HepG2 (cell line): ENCODE measurements at regions not wholly inside any gene's neighbourhood (a gene's known extent, or its start where the extent isn't known, plus 50 kb on each side); places are given as distances from the start of the nearest gene placed in this dataset.

ENCODE experiments used
- ATAC-seq: fragments of 200-7000 bp; cut with Tn5 transposase; 3 replicates; pipeline ENCODE4 v1.9.1; 2020; ENCODE audit warnings: mild to moderate bottlenecking, moderate library complexity
- BruUV-seq: library from RNA; stranded (reverse); fragments of 400-500 nt; replicated peaks from 2 replicates; lab custom pipeline; 2021; lab: Mats Ljungman, UMichigan
- CTCF ChIA-PET: fragments of 300-600 bp; formaldehyde crosslinking; extraction: SDS; loops from one replicate; lab custom pipeline; 2021; ENCODE audit warnings: low total read pairs, inconsistent platforms, low intra/inter-chr PET ratio; lab: Yijun Ruan, JAX
- POLR2A ChIA-PET: fragments of 350-600 bp; sonication (Branson Sonifier 250); formaldehyde crosslinking; loops from one replicate; lab custom pipeline; 2020; ENCODE audit warnings: antibody characterized with exemption, inconsistent platforms; lab: Yijun Ruan, JAX
- DNase-seq: peaks from one replicate; pipeline ENCODE4 v3.0.0-alpha.2; 2015; ENCODE audit warnings: low spot score
- FAIRE-seq: peaks from 3 replicates; lab custom pipeline; 2011; peaks lifted over from hg19 to GRCh38; lab: Jason Lieb, UNC
- H2AFZ ChIP-seq: one replicate; pipeline ENCODE4 v1.6.1; 2011; ENCODE audit warnings: low read length, inconsistent platforms
- H3K27ac ChIP-seq: fragments of 300-600 bp; 3 replicates; pipeline ENCODE4 v1.8.0; 2011; ENCODE audit warnings: mixed run types, mild to moderate bottlenecking, mixed read lengths, low read length, inconsistent platforms; ENCODE audit not compliant: insufficient read depth; ENCODE audit errors: extremely low read length
- H3K27me3 ChIP-seq, 2 experiments: fragments of 200-600 bp in 1 of 2; 2 replicates in 1 of 2; 3 replicates in 1 of 2; pipeline versions ENCODE4 v1.6.0 to v1.8.0; 2011; ENCODE audit warnings: low read length in 2 of 2, mild to moderate bottlenecking in 2 of 2, moderate library complexity in 2 of 2, inconsistent platforms in 1 of 2; ENCODE audit not compliant: insufficient read depth in 2 of 2, control insufficient read depth in 1 of 2
- H3K36me3 ChIP-seq, 2 experiments: fragments of 200-600 bp in 1 of 2; replicated peaks in 1 of 2; 2 replicates in 1 of 2; 3 replicates in 1 of 2; pipeline versions ENCODE4 v1.5.1 to v1.8.0; 2011; ENCODE audit warnings: low read length in 2 of 2, inconsistent platforms in 1 of 2; ENCODE audit not compliant: insufficient read depth in 2 of 2, control insufficient read depth in 1 of 2
- H3K4me1 ChIP-seq: 2 replicates; pipeline ENCODE4 v1.5.1; 2012; ENCODE audit warnings: low read length, inconsistent platforms; ENCODE audit not compliant: insufficient read depth
- H3K4me2 ChIP-seq: 2 replicates; pipeline ENCODE4 v1.6.0; 2011; ENCODE audit warnings: low read depth, low read length, inconsistent platforms
- H3K4me3 ChIP-seq, 3 experiments: fragments of 200-600 bp in 1 of 3; sonication (generic), shearing (Covaris generic) in 1 of 3; replicated peaks in 1 of 3; 2 replicates each; pipeline ENCODE4 v1.5.1; 2011 to 2016; ENCODE audit warnings: low read length in 3 of 3, inconsistent platforms in 2 of 3, low read depth in 2 of 3, mild to moderate bottlenecking in 2 of 3, control low read depth in 1 of 3, mixed read lengths in 1 of 3; ENCODE audit not compliant: insufficient read depth in 1 of 3
- H3K79me2 ChIP-seq: one replicate; pipeline ENCODE4 v1.6.1; 2011; ENCODE audit warnings: low read length, inconsistent platforms; ENCODE audit not compliant: insufficient read depth
- H3K9ac ChIP-seq: 2 replicates; pipeline ENCODE4 v1.6.0; 2011; ENCODE audit warnings: mild to moderate bottlenecking, low read depth, low read length, inconsistent platforms; ENCODE audit not compliant: insufficient read depth
- H3K9me3 ChIP-seq: 2 replicates; pipeline ENCODE4 v1.5.1; 2012; ENCODE audit warnings: mild to moderate bottlenecking, low read length
- H4K20me1 ChIP-seq: 2 replicates; pipeline ENCODE4 v1.6.0; 2011; ENCODE audit warnings: inconsistent platforms, mild to moderate bottlenecking, low read length, moderate library complexity; ENCODE audit not compliant: insufficient read depth
- ATF5 ChIP-seq: sonication (generic); formaldehyde crosslinking; IDR thresholded peaks from 2 replicates; pipeline ENCODE4 v1.4.0; 2020; ENCODE audit warnings: mild to moderate bottlenecking, low read depth, missing genetic modification reagents
- CHCHD3 ChIP-seq: sonication (generic); formaldehyde crosslinking; IDR thresholded peaks from 2 replicates; pipeline ENCODE4 v1.8.0; 2022; ENCODE audit warnings: mild to moderate bottlenecking, missing genetic modification reagents, moderate library complexity
- NPAS2 ChIP-seq: sonication (generic); formaldehyde crosslinking; IDR thresholded peaks from 2 replicates; pipeline ENCODE4 v1.8.0; 2022; ENCODE audit warnings: mild to moderate bottlenecking, missing genetic modification reagents, borderline replicate concordance
- NR2C2 ChIP-seq: sonication (generic); formaldehyde crosslinking; IDR thresholded peaks from 2 replicates; pipeline ENCODE4 v1.4.0; 2020; ENCODE audit warnings: missing genetic modification reagents, mild to moderate bottlenecking, moderate library complexity, borderline replicate concordance
- POLR2AphosphoS2 ChIP-seq: IDR thresholded peaks from 2 replicates; pipeline ENCODE4 v1.6.1; 2011; ENCODE audit warnings: low read depth, low read length, improper control_type of control experiment
- PRPF4 ChIP-seq: fragments of 200-400 bp; formaldehyde crosslinking; IDR thresholded peaks from 2 replicates; pipeline ENCODE4 v1.6.1; 2016; ENCODE audit warnings: low read length, low read depth; ENCODE audit not compliant: poor library complexity, severe bottlenecking
- RCOR2 ChIP-seq: IDR thresholded peaks from 2 replicates; pipeline ENCODE4 v1.6.1; 2016; ENCODE audit warnings: missing biosample characterization, missing genetic modification reagents
- REL ChIP-seq: sonication (generic); formaldehyde crosslinking; conservative IDR thresholded peaks from 2 replicates; pipeline ENCODE4 v1.8.0; 2022; ENCODE audit warnings: mild to moderate bottlenecking, missing genetic modification reagents, moderate library complexity
- ZBTB25 ChIP-seq: IDR thresholded peaks from 2 replicates; pipeline ENCODE4 v1.6.1; 2018; ENCODE audit warnings: missing genetic modification reagents
- ZBTB39 ChIP-seq: sonication (generic); formaldehyde crosslinking; IDR thresholded peaks from 2 replicates; pipeline ENCODE4 v1.5.0; 2020; ENCODE audit warnings: missing genetic modification reagents
- ZFP36L1 ChIP-seq: sonication (generic); formaldehyde crosslinking; IDR thresholded peaks from 2 replicates; pipeline ENCODE4 v1.8.0; 2022; ENCODE audit warnings: mild to moderate bottlenecking, missing genetic modification reagents, moderate library complexity
- ZIK1 ChIP-seq: sonication (generic); formaldehyde crosslinking; IDR thresholded peaks from 2 replicates; pipeline ENCODE4 v1.5.0; 2020; ENCODE audit warnings: mild to moderate bottlenecking, low read depth, missing genetic modification reagents, borderline replicate concordance
- ZNF552 ChIP-seq: sonication (generic); formaldehyde crosslinking; IDR thresholded peaks from 2 replicates; pipeline ENCODE4 v1.9.0; 2022; ENCODE audit warnings: missing genetic modification reagents, mild to moderate bottlenecking, borderline replicate concordance
- ZNF614 ChIP-seq: IDR thresholded peaks from 2 replicates; pipeline ENCODE4 v1.6.1; 2018; ENCODE audit warnings: missing biosample characterization, missing genetic modification reagents, inconsistent platforms, borderline replicate concordance
- ZSCAN29 ChIP-seq: sonication (generic); formaldehyde crosslinking; conservative IDR thresholded peaks from 2 replicates; pipeline ENCODE4 v1.4.0; 2020; ENCODE audit warnings: mild to moderate bottlenecking, missing genetic modification reagents
- WGBS: methylation state at CpG from one replicate; pipeline ENCODE4 v1.1.6; 2017; ENCODE audit warnings: low lambda C conversion rate; 5-methylcytosine and 5-hydroxymethylcytosine counted together
- in situ Hi-C: cut with HindIII; loops from 2 replicates; pipeline ENCODE4 v1.10.0; 2017; ENCODE audit warnings: low pct_unique_long_range_greater_than_20kb; ENCODE audit not compliant: extremely low pct_ligation_motif_present
- intact Hi-C: fragments of 100-400 bp; cut with micrococcal nuclease; formaldehyde crosslinking; loops from one replicate; pipeline ENCODE4 v1.10.0; 2022; ENCODE audit not compliant: unreplicated experiment

GRCh38 chr4:152014280-152014679 is 253.5 kb upstream of the GATB start (continued):
- TF ChIP-seq ATF5 (no peak), ZNF614 (CRISPR knock-in tag) (no peak)

- intact Hi-C loops = no loop called here
- no peak overlapping the region for H3K27ac ChIP-seq
- peaks cover 2 to 16% of the 10 kb centered on the region in 2 experiments; a peak in 3 of 5 replicates for H3K27me3 ChIP-seq
- TF ChIP-seq PRPF4 = no peak
- TF ChIP-seq ZFP36L1 = no peak
- no peak for TF ChIP-seq ZBTB25 (CRISPR knock-in tag)
- TF ChIP-seq ZNF552 (CRISPR knock-in tag) = no peak
- TF ChIP-seq NR2C2 (CRISPR knock-in tag) = no peak
- no peak for TF ChIP-seq ZIK1 (CRISPR knock-in tag)
- no peak for TF ChIP-seq NPAS2
- TF ChIP-seq ZBTB39 (CRISPR knock-in tag) = no peak
- no peak for TF ChIP-seq CHCHD3
- no peak for TF ChIP-seq ZSCAN29 (CRISPR knock-in tag)
- no peak for TF ChIP-seq REL (CRISPR knock-in tag)
- no peak for TF ChIP-seq RCOR2 (CRISPR knock-in tag)
- no peak for TF ChIP-seq POLR2AphosphoS2
- no peak for DNase-seq
- no peaks in the 10 kb centered on the region for H3K36me3 ChIP-seq
- H4K20me1 ChIP-seq = no peaks in the 10 kb centered on the region
- no peak overlapping the region for H3K4me2 ChIP-seq
- in situ Hi-C loops = no loop called here
- ChIA-PET POLR2A (no interaction called here), CTCF (no interaction called here)
- no peak overlapping the region for H3K9ac ChIP-seq
- no peak overlapping the region for H3K4me3 ChIP-seq
- no peaks in the 10 kb centered on the region for H3K9me3 ChIP-seq
- ATAC-seq = no peak
- H2AFZ ChIP-seq = no peak overlapping the region
- no TSS peak for BruUV-seq
- FAIRE-seq = no peak
- no peaks in the 10 kb centered on the region for H3K79me2 ChIP-seq
- no peaks in the 10 kb centered on the region for H3K4me1 ChIP-seq
- WGBS = 36% methylated on average over 7 of the region's 7 CpGs
Measured at GRCh38 chr4:152011469-152011868, 250.7 kb upstream of the GATB start.
